Smooth muscle cell (in vitro differentiated cells): ENCODE measurements at regions not wholly inside any gene's neighbourhood (a gene's known extent, or its start where the extent isn't known, plus 50 kb on each side); places are given as distances from the start of the nearest gene placed in this dataset.

Experiments used
- DNase-seq: peaks from one replicate; lab custom pipeline; 2025; ENCODE audit not compliant: unreplicated experiment; lab: John Stamatoyannopoulos, UW
- H2AFZ ChIP-seq: fragments of 200-600 bp; sonication (generic); 2 replicates; pipeline ENCODE4 v1.6.0; 2016; ENCODE audit warnings: antibody characterized with exemption, low read depth, mild to moderate bottlenecking
- H3F3A ChIP-seq: fragments of 200-600 bp; sonication (generic); 2 replicates; pipeline ENCODE4 v1.6.0; 2017; ENCODE audit warnings: antibody characterized with exemption, low read depth
- H3K27ac ChIP-seq: fragments of 200-600 bp; sonication (generic); 2 replicates; pipeline ENCODE4 v1.5.1; 2016; ENCODE audit warnings: low read depth, mild to moderate bottlenecking
- H3K27me3 ChIP-seq: fragments of 200-600 bp; sonication (generic); 2 replicates; pipeline ENCODE4 v1.6.1; 2016; ENCODE audit warnings: low read depth, mild to moderate bottlenecking
- H3K36me3 ChIP-seq: fragments of 200-600 bp; sonication (generic); 2 replicates; pipeline ENCODE4 v1.5.1; 2016; ENCODE audit warnings: low read depth
- H3K4me1 ChIP-seq: fragments of 200-600 bp; sonication (generic); 2 replicates; pipeline ENCODE4 v1.5.1; 2016; ENCODE audit warnings: low read depth
- H3K4me2 ChIP-seq: fragments of 200-600 bp; sonication (generic); 2 replicates; pipeline ENCODE4 v1.6.0; 2016; ENCODE audit warnings: mild to moderate bottlenecking
- H3K4me3 ChIP-seq: fragments of 200-600 bp; sonication (generic); 2 replicates; pipeline ENCODE4 v1.5.1; 2016; ENCODE audit warnings: mild to moderate bottlenecking
- H3K79me2 ChIP-seq: fragments of 200-600 bp; sonication (generic); 2 replicates; pipeline ENCODE4 v1.6.0; 2016; ENCODE audit warnings: low read depth, mild to moderate bottlenecking
- H3K9ac ChIP-seq: fragments of 200-600 bp; sonication (generic); 2 replicates; pipeline ENCODE4 v1.6.0; 2016; ENCODE audit warnings: low read depth
- H3K9me3 ChIP-seq: fragments of 200-600 bp; sonication (generic); replicated peaks from 2 replicates; pipeline ENCODE4 v1.5.1; 2016; ENCODE audit warnings: low read depth
- H4K20me1 ChIP-seq: fragments of 200-600 bp; sonication (generic); 2 replicates; pipeline ENCODE4 v1.6.0; 2016; ENCODE audit warnings: low read depth
- WGBS: methylation state at CpG from one replicate; pipeline ENCODE4 v1.1.7; 2016; ENCODE audit warnings: low lambda C conversion rate; 5-methylcytosine and 5-hydroxymethylcytosine counted together
- TF ChIP-seq, protein P1 (sequence below): fragments of 200-600 bp; sonication (generic); IDR thresholded peaks from 2 replicates; pipeline ENCODE4 v1.5.1; 2017; ENCODE audit warnings: borderline replicate concordance, mild to moderate bottlenecking, antibody characterized with exemption; ENCODE audit not compliant: insufficient read depth, poor library complexity, severe bottlenecking

DNA sequence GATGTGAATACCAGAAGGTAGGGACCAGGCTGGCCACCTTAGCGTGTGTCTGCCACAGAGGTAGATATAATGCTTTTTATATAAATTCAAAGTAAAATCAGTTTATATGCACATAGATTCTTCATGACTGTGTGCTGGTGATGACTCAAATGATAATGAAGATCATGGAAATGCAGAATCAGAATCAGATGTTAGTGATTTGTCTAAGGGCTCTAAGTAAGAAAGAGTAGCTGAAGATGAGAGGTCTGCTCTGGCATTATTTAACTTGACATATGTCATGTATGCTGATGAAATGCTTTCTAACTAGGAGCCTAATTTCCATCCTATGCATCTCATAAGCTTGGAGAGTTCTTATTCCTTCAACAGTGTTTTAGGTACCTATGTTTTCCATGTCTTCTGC lies 50.3 kb upstream of the DPH6 start:
- no peak overlapping the region for H3K4me3 ChIP-seq
- no peaks in the 10 kb centered on the region for H3F3A ChIP-seq
- H3K79me2 ChIP-seq, result no peaks in the 10 kb centered on the region
- no peaks in the 10 kb centered on the region for H3K4me1 ChIP-seq
- H3K4me2 ChIP-seq, result no peak overlapping the region
- no peak overlapping the region for H3K27ac ChIP-seq
- H3K36me3 ChIP-seq, result no peaks in the 10 kb centered on the region
- no peak for DNase-seq
- TF ChIP-seq, protein P1, sequence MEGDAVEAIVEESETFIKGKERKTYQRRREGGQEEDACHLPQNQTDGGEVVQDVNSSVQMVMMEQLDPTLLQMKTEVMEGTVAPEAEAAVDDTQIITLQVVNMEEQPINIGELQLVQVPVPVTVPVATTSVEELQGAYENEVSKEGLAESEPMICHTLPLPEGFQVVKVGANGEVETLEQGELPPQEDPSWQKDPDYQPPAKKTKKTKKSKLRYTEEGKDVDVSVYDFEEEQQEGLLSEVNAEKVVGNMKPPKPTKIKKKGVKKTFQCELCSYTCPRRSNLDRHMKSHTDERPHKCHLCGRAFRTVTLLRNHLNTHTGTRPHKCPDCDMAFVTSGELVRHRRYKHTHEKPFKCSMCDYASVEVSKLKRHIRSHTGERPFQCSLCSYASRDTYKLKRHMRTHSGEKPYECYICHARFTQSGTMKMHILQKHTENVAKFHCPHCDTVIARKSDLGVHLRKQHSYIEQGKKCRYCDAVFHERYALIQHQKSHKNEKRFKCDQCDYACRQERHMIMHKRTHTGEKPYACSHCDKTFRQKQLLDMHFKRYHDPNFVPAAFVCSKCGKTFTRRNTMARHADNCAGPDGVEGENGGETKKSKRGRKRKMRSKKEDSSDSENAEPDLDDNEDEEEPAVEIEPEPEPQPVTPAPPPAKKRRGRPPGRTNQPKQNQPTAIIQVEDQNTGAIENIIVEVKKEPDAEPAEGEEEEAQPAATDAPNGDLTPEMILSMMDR, result no peak
- no peak overlapping the region for H2AFZ ChIP-seq
- H3K9me3 ChIP-seq, result no peaks in the 10 kb centered on the region
- no peaks in the 10 kb centered on the region for H4K20me1 ChIP-seq
- 100% methylated on average over 1 of the region's 1 CpG for WGBS
- H3K27me3 ChIP-seq, result no peaks in the 10 kb centered on the region
- H3K9ac ChIP-seq, result no peak overlapping the region

DNA sequence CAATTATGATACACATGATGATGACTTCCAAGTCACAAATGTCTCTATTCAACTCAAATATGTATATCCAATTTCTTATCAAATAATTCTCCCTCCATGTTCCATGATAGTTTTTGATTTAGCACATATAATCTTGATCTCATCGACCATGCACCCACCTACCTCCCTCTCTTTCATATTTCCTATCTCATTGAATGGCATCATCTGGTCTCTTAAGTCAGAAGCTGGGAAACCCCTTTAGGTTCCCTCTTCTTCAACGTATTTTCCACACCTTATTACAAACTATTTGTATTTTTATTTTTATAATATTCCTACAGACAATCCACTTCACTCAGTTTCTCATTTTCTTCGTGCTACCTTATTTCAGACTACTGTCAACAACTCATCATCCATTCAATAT lies 56.9 kb upstream of the DPH6 start:
- Histone ChIP-seq H3K9ac (no peak overlapping the region), H3K9me3 (no peaks in the 10 kb centered on the region), H3K27ac (peak overlapping the region; percentile 85), H3K79me2 (no peaks in the 10 kb centered on the region), H3K4me1 (no peaks in the 10 kb centered on the region), H3K36me3 (no peaks in the 10 kb centered on the region), H3F3A (no peaks in the 10 kb centered on the region), H3K4me3 (no peak overlapping the region), H3K27me3 (no peaks in the 10 kb centered on the region), H3K4me2 (peak overlapping the region; percentile 21), H2AFZ (no peak overlapping the region), H4K20me1 (no peaks in the 10 kb centered on the region)
- no peak for DNase-seq
- 87% methylated on average over 3 of the region's 3 CpGs for WGBS
- TF ChIP-seq, protein P1, result no peak

DNA sequence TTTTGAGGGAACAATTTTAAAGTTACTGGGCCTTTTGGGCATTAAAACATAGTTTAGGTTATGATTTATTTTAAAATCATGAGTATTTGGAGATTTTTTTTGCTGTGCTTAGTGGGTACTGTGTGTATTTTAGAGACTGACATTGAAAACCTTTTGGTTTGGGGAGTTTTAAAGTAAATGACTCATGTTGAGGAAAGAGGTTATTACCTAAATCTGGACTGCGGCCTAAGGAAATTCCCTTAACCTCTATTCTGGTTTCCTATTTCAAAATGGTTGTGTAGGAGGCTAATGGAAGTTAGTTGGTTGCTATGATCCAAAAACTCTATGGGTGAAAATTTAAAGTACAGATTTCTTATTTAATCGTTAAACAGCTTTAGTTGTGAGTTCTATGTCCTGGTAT lies 57.3 kb upstream of the DPH6 start:
- Histone ChIP-seq H3K4me1 (no peaks in the 10 kb centered on the region), H3F3A (no peaks in the 10 kb centered on the region), H3K27ac (peak overlapping the region; percentile 85), H3K79me2 (no peaks in the 10 kb centered on the region), H3K4me2 (peak overlapping the region; percentile 29), H3K4me3 (no peak overlapping the region), H2AFZ (no peak overlapping the region), H3K9ac (no peak overlapping the region), H3K27me3 (no peaks in the 10 kb centered on the region), H3K9me3 (no peaks in the 10 kb centered on the region), H3K36me3 (no peaks in the 10 kb centered on the region), H4K20me1 (no peaks in the 10 kb centered on the region)
- no peak for DNase-seq
- TF ChIP-seq, protein P1, result no peak
- 71% methylated on average over 2 of the region's 2 CpGs for WGBS

DNA sequence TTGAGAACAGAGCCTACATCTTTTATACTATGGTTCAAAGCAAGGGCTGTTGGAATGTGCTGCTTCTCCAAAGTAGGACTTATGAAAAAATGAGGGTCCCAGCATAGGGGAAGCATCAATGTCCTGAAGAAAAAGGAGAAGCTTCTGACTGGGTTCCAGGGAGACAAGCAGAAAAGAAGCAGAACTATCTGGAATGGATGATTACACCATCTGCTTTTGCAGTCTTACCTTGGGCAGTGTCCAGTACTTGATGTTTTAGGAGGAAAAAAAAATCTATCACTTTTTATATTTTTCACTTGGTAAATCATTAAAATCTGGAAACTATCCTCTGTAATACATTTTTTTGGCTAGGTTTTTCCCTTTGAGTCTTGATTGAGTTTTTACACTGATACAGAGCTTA lies 57.9 kb upstream of the DPH6 start:
- Histone ChIP-seq H3K4me3 (no peak overlapping the region), H3K36me3 (no peaks in the 10 kb centered on the region), H3K79me2 (no peaks in the 10 kb centered on the region), H3F3A (no peaks in the 10 kb centered on the region), H3K4me2 (peak overlapping the region; percentile 29), H3K27ac (peak overlapping the region; percentile 85), H3K4me1 (no peaks in the 10 kb centered on the region), H3K9ac (no peak overlapping the region), H3K9me3 (no peaks in the 10 kb centered on the region), H4K20me1 (no peaks in the 10 kb centered on the region), H2AFZ (no peak overlapping the region), H3K27me3 (no peaks in the 10 kb centered on the region)
- TF ChIP-seq, protein P1, result no peak
- no peak for DNase-seq
